Osteoblast (primary cell): ENCODE measurements at regions not wholly inside any gene's neighbourhood (a gene's known extent, or its start where the extent isn't known, plus 50 kb on each side); places are given as distances from the start of the nearest gene placed in this dataset.

Experiments used
- DNase-seq: peaks from one replicate; pipeline ENCODE4 v3.0.0; 2011; ENCODE audit warnings: low spot score, mixed read lengths; ENCODE audit not compliant: insufficient read length; ENCODE audit errors: missing footprints
- H2AFZ ChIP-seq: 2 replicates; pipeline ENCODE4 v1.6.0; 2011; ENCODE audit warnings: mild to moderate bottlenecking, low read length
- H3K27ac ChIP-seq: 2 replicates; pipeline ENCODE4 v1.5.1; 2011; ENCODE audit warnings: mild to moderate bottlenecking, low read depth, low read length, moderate library complexity
- H3K27me3 ChIP-seq: 2 replicates; pipeline ENCODE4 v1.6.0; 2012; ENCODE audit warnings: mild to moderate bottlenecking, control low read depth, inconsistent platforms, low read length, moderate library complexity; ENCODE audit not compliant: insufficient read depth
- H3K36me3 ChIP-seq: 2 replicates; pipeline ENCODE4 v1.5.1; 2011; ENCODE audit warnings: mild to moderate bottlenecking, low read length, control low read depth, moderate library complexity; ENCODE audit not compliant: insufficient read depth
- H3K4me1 ChIP-seq: 2 replicates; pipeline ENCODE4 v1.5.1; 2011; ENCODE audit warnings: mild to moderate bottlenecking, low read length, control low read depth, moderate library complexity; ENCODE audit not compliant: insufficient read depth
- H3K4me2 ChIP-seq: 2 replicates; pipeline ENCODE4 v1.6.0; 2011; ENCODE audit warnings: mild to moderate bottlenecking, low read length; ENCODE audit not compliant: insufficient read depth
- H3K4me3 ChIP-seq: fragments of 200-600 bp; sonication (generic); 3 replicates; pipeline ENCODE4 v1.5.1; 2012; ENCODE audit warnings: mild to moderate bottlenecking, low read length, inconsistent platforms; ENCODE audit not compliant: insufficient read depth
- H3K79me2 ChIP-seq: 2 replicates; pipeline ENCODE4 v1.6.0; 2012; ENCODE audit warnings: mild to moderate bottlenecking, low read length, control low read depth, inconsistent platforms; ENCODE audit not compliant: insufficient read depth
- H3K9me3 ChIP-seq: 2 replicates; pipeline ENCODE4 v1.5.1; 2011; ENCODE audit warnings: low read depth, low read length, control low read depth
- H4K20me1 ChIP-seq: 2 replicates; pipeline ENCODE4 v1.6.0; 2012; ENCODE audit warnings: mild to moderate bottlenecking, low read length, control low read depth; ENCODE audit not compliant: insufficient read depth
- TF ChIP-seq, protein P1 (sequence below): IDR thresholded peaks from 2 replicates; pipeline ENCODE4 v1.5.1; 2011; ENCODE audit warnings: mild to moderate bottlenecking, low read depth, low read length, moderate library complexity; ENCODE audit errors: extremely low read depth

DNA sequence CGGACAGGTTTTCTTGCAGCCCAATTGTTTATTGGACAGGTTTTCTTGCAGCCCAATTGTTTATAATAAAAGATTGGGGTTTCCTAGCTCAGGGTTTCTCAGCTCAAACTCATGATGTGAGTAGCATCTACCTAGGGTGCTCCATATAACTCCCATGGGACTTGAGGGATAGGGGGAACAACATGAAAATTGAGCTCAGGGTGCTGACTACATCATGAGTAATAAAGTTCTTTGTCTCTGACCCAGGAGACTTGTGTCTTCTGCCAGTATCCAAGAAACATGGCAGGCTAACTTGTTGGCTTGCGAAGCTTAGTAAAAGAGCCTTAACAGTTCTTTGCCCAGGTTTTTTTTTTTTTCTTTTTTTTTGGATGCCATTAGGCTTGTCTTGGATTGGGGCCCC is 59.2 kb upstream of the MYCBP2 start:
- H3K4me1 ChIP-seq = peaks cover 44% of the 10 kb centered on the region
- no peak for DNase-seq
- H3K4me3 ChIP-seq = no peak overlapping the region
- no peaks in the 10 kb centered on the region for H4K20me1 ChIP-seq
- H3K79me2 ChIP-seq = no peaks in the 10 kb centered on the region
- no peaks in the 10 kb centered on the region for H3K27me3 ChIP-seq
- TF ChIP-seq, protein P1, sequence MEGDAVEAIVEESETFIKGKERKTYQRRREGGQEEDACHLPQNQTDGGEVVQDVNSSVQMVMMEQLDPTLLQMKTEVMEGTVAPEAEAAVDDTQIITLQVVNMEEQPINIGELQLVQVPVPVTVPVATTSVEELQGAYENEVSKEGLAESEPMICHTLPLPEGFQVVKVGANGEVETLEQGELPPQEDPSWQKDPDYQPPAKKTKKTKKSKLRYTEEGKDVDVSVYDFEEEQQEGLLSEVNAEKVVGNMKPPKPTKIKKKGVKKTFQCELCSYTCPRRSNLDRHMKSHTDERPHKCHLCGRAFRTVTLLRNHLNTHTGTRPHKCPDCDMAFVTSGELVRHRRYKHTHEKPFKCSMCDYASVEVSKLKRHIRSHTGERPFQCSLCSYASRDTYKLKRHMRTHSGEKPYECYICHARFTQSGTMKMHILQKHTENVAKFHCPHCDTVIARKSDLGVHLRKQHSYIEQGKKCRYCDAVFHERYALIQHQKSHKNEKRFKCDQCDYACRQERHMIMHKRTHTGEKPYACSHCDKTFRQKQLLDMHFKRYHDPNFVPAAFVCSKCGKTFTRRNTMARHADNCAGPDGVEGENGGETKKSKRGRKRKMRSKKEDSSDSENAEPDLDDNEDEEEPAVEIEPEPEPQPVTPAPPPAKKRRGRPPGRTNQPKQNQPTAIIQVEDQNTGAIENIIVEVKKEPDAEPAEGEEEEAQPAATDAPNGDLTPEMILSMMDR = no peak
- H3K27ac ChIP-seq = no peak overlapping the region
- H3K9me3 ChIP-seq = no peaks in the 10 kb centered on the region
- no peaks in the 10 kb centered on the region for H3K36me3 ChIP-seq
- no peak overlapping the region for H2AFZ ChIP-seq
- no peak overlapping the region for H3K4me2 ChIP-seq

DNA sequence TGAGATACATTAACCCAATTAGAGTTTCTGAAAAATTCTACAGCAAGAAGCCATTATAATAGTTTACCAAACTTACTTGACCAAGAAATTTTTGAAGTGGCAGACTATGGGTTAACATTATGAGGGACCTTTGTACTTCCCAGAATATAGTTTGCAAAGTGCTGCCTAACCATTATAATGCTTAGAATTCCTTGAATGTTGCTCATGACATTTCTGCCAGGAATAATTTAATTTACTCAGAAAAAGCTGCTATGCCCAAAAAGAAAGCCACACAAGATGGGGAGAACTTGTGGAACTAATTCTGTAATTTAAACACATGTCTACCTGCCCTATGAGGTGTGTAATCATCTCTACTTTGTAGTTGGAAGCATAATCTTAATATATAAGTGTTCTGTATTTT is 58.1 kb upstream of the MYCBP2 start:
- TF ChIP-seq, protein P1 = no peak
- H3K4me2 ChIP-seq = peak overlapping the region; percentile 7

DNA sequence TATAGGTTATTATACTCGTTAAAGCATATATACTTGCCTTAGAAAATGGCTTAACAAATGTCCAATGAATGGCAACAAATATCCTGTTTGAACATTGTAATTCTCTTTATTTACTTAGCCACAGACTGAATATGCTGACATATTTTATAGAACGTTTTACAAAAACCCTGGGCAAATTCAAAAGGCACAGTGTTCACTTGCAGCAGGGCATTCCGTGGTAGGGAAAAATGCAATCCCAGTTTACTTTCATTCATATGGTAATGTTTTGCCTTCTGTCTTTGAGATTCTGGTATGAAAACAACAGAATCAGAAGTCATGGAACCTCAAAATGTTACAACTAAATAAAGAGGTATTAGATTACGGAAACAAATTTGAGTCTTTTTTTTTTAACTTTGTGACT is 56.2 kb upstream of the MYCBP2 start:
- no peak overlapping the region for H3K4me3 ChIP-seq
- DNase-seq = no peak
- H3K4me2 ChIP-seq = no peak overlapping the region
- no peaks in the 10 kb centered on the region for H3K36me3 ChIP-seq
- TF ChIP-seq, protein P1 = no peak
- H3K79me2 ChIP-seq = no peaks in the 10 kb centered on the region
- H3K4me1 ChIP-seq = peaks cover 32% of the 10 kb centered on the region
- no peaks in the 10 kb centered on the region for H4K20me1 ChIP-seq
- H3K9me3 ChIP-seq = no peaks in the 10 kb centered on the region
- no peak overlapping the region for H3K27ac ChIP-seq
- H3K27me3 ChIP-seq = no peaks in the 10 kb centered on the region
- no peak overlapping the region for H2AFZ ChIP-seq

More for the DNA sequence above, 58.1 kb upstream of the MYCBP2 start:
- Histone ChIP-seq H3K27ac (no peak overlapping the region), H3K9me3 (no peaks in the 10 kb centered on the region), H3K4me1 (peaks cover 44% of the 10 kb centered on the region), H3K36me3 (no peaks in the 10 kb centered on the region), H3K27me3 (no peaks in the 10 kb centered on the region), H3K4me3 (no peak overlapping the region), H2AFZ (no peak overlapping the region), H4K20me1 (no peaks in the 10 kb centered on the region), H3K79me2 (no peaks in the 10 kb centered on the region)
- no peak for DNase-seq

DNA sequence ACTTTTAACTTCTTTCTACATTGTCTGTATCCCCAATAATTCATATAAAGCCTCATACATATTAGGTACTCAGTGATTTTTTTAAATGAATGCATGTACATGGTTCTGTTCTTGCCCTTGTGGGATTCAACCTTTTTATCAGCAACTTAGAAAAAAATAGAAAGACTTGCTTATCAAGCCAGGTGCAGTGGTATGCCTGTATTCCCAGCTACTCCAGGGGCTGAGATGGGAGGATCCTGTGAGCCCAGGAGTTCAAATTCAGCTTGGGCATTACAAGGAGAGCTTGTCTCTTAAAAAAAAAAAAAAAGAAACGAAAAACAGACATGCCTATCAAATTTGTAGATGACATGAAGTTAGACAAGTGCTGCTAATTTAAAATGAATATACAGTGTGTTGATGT is 54.2 kb upstream of the MYCBP2 start:
- H3K36me3 ChIP-seq = no peaks in the 10 kb centered on the region
- TF ChIP-seq, protein P1 = no peak
- H3K27me3 ChIP-seq = no peaks in the 10 kb centered on the region
- no peak for DNase-seq
- H3K4me3 ChIP-seq = no peak overlapping the region
- no peak overlapping the region for H2AFZ ChIP-seq
- H3K4me1 ChIP-seq = peaks cover 16% of the 10 kb centered on the region
- no peaks in the 10 kb centered on the region for H3K9me3 ChIP-seq
- H3K79me2 ChIP-seq = no peaks in the 10 kb centered on the region
- H3K4me2 ChIP-seq = no peak overlapping the region
- H3K27ac ChIP-seq = no peak overlapping the region
- H4K20me1 ChIP-seq = no peaks in the 10 kb centered on the region
